Neutrophil (primary cell): ENCODE measurements at regions not wholly inside any gene's neighbourhood (a gene's known extent, or its start where the extent isn't known, plus 50 kb on each side); places are given as distances from the start of the nearest gene placed in this dataset.

Experiments
- H3K27ac ChIP-seq: fragments of 200-600 bp; sonication (generic); 2 replicates; pipeline ENCODE4 v1.5.1; 2016; ENCODE audit warnings: mild to moderate bottlenecking, moderate library complexity
- H3K27me3 ChIP-seq: fragments of 200-600 bp; sonication (generic); 2 replicates; pipeline ENCODE4 v1.6.0; 2016; ENCODE audit warnings: mild to moderate bottlenecking
- H3K36me3 ChIP-seq: fragments of 200-600 bp; sonication (generic); 2 replicates; pipeline ENCODE4 v1.5.1; 2017
- H3K4me1 ChIP-seq, 2 experiments: fragments of 200-600 bp in 1 of 2; sonication (generic) in 1 of 2; 1 replicate in 1 of 2; 2 replicates in 1 of 2; pipeline versions ENCODE4 v1.5.1 to v1.6.1; 2013 to 2016; ENCODE audit warnings: low read depth in 1 of 2, low read length in 1 of 2, mild to moderate bottlenecking in 1 of 2, moderate library complexity in 1 of 2; ENCODE audit not compliant: control insufficient read depth in 1 of 2, insufficient read depth in 1 of 2
- H3K4me3 ChIP-seq, 2 experiments: fragments of 200-600 bp in 1 of 2; sonication (generic) in 1 of 2; 1 replicate in 1 of 2; 2 replicates in 1 of 2; pipeline ENCODE4 v1.5.1; 2013 to 2016; ENCODE audit warnings: low read depth in 1 of 2, low read length in 1 of 2, mild to moderate bottlenecking in 1 of 2, moderate library complexity in 1 of 2
- H3K9me3 ChIP-seq: fragments of 200-600 bp; sonication (generic); 2 replicates; pipeline ENCODE4 v1.5.1; 2016
- CTCF ChIP-seq: fragments of 200-600 bp; sonication (generic); IDR thresholded peaks from 2 replicates; pipeline ENCODE4 v1.5.1; 2016; ENCODE audit warnings: antibody characterized with exemption

- Histone ChIP-seq H3K27ac (no peak overlapping the region), H3K9me3 (no peaks in the 10 kb centered on the region), H3K4me1 (no peaks in the 10 kb centered on the region), H3K36me3 (no peaks in the 10 kb centered on the region), H3K27me3 (no peaks in the 10 kb centered on the region), H3K4me3 (no peak overlapping the region)
- TF ChIP-seq CTCF, result no peak
Measured at GRCh38 chr9:118008246-118008645, 304.0 kb downstream of the TLR4 start.

GRCh38 chr9:118009614-118010013 lies 305.4 kb downstream of the TLR4 start:
- no peak overlapping the region for H3K4me3 ChIP-seq
- H3K36me3 ChIP-seq, result no peaks in the 10 kb centered on the region
- no peak for TF ChIP-seq CTCF
- no peaks in the 10 kb centered on the region for H3K27me3 ChIP-seq
- H3K4me1 ChIP-seq, result no peaks in the 10 kb centered on the region
- H3K27ac ChIP-seq, result no peak overlapping the region
- H3K9me3 ChIP-seq, result no peaks in the 10 kb centered on the region

- Histone ChIP-seq H3K4me1 (no peaks in the 10 kb centered on the region), H3K27ac (no peak overlapping the region), H3K9me3 (no peaks in the 10 kb centered on the region), H3K36me3 (no peaks in the 10 kb centered on the region), H3K27me3 (no peaks in the 10 kb centered on the region), H3K4me3 (no peak overlapping the region)
- no peak for TF ChIP-seq CTCF
Measured at GRCh38 chr9:118017607-118018122, 313.5 kb downstream of the TLR4 start.

GRCh38 chr9:118023644-118024043 lies 319.4 kb downstream of the TLR4 start:
- TF ChIP-seq CTCF, result no peak
- H3K36me3 ChIP-seq, result no peaks in the 10 kb centered on the region

GRCh38 chr9:118028225-118028624 lies 324.0 kb downstream of the TLR4 start:
- H3K36me3 ChIP-seq, result no peaks in the 10 kb centered on the region
- TF ChIP-seq CTCF, result no peak
- no peak overlapping the region for H3K4me3 ChIP-seq
- H3K27me3 ChIP-seq, result no peaks in the 10 kb centered on the region
- H3K4me1 ChIP-seq, result no peaks in the 10 kb centered on the region
- no peak overlapping the region for H3K27ac ChIP-seq
- H3K9me3 ChIP-seq, result no peaks in the 10 kb centered on the region

More at GRCh38 chr9:118023644-118024043, 319.4 kb downstream of the TLR4 start:
- Histone ChIP-seq H3K4me3 (no peak overlapping the region), H3K4me1 (no peaks in the 10 kb centered on the region), H3K27me3 (no peaks in the 10 kb centered on the region), H3K27ac (no peak overlapping the region), H3K9me3 (no peaks in the 10 kb centered on the region)

GRCh38 chr9:118029425-118029824 lies 325.2 kb downstream of the TLR4 start:
- Histone ChIP-seq H3K36me3 (no peaks in the 10 kb centered on the region), H3K27ac (no peak overlapping the region), H3K9me3 (no peaks in the 10 kb centered on the region), H3K4me1 (no peaks in the 10 kb centered on the region), H3K4me3 (no peak overlapping the region), H3K27me3 (no peaks in the 10 kb centered on the region)
- TF ChIP-seq CTCF, result no peak
